ENCODE measurements at regions not wholly inside any gene's neighbourhood (a gene's known extent, or its start where the extent isn't known, plus 50 kb on each side); places are given as distances from the start of the nearest gene placed in this dataset.

DNA sequence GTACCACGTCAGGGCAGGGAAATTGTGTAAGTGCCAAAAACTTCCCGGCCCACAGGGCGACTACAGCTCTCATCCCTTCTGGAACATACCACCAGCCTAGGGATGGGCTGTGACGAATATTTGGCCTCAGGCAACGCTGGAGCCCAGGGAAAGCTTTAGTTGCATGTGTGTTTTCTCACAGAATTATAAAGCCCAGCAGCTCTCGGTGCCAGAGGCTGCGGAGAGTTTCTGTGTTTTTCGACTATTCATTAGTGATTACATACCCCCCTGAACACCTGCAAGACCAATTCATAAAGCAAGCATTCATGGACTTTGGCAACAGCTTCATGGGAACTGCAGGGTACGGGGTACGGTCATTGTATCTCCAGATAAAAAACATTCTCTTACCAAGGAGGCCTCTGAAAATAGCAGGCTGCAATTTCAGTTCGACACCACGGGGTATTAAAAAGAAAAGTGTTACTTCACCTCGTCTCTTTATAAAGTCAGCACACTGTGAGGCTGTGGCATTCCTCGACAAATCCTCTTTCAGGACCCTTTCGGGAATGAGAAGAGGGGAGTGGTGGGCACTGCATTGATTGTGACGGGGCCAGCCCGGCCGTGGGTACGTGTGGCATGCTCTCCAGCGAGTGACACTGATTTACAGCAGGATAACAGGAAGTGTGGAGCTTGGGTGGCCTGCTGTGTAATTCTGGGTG, 243.6 kb upstream of the SORL1-AS1 start:
- no peak for TF ChIP-seq CTCF (IDR thresholded peaks at IDR 0.05)
- no peak for TF ChIP-seq EZH2 (IDR thresholded peaks at IDR 0.05; ENCODE audit: borderline replicate concordance, insufficient read depth, low read depth, low read length, poor library complexity, severe bottlenecking)
